ENCODE measurements at regions not wholly inside any gene's neighbourhood (a gene's known extent, or its start where the extent isn't known, plus 50 kb on each side); places are given as distances from the start of the nearest gene placed in this dataset.

DNA sequence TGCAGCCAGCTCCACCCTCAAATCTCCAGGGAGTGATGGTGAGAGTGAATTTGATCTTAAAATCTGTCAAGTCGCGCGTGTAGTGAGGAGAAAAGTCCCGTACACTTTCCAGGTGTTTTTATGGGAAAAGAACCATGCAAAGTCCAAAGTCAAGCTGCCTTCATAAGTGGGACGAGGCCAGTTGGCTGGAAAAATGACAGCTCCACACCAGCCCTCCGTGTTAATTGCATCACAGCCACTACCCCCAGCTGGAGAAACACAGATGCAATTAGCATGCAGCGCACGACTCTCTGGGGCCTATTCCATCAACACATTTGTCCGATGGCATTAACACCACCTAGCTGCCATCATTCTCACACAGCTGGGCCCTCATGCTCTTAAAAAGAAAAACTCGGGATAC is 68.4 kb downstream of the KLHDC7A start (continued):
- TF ChIP-seq, protein P1, sequence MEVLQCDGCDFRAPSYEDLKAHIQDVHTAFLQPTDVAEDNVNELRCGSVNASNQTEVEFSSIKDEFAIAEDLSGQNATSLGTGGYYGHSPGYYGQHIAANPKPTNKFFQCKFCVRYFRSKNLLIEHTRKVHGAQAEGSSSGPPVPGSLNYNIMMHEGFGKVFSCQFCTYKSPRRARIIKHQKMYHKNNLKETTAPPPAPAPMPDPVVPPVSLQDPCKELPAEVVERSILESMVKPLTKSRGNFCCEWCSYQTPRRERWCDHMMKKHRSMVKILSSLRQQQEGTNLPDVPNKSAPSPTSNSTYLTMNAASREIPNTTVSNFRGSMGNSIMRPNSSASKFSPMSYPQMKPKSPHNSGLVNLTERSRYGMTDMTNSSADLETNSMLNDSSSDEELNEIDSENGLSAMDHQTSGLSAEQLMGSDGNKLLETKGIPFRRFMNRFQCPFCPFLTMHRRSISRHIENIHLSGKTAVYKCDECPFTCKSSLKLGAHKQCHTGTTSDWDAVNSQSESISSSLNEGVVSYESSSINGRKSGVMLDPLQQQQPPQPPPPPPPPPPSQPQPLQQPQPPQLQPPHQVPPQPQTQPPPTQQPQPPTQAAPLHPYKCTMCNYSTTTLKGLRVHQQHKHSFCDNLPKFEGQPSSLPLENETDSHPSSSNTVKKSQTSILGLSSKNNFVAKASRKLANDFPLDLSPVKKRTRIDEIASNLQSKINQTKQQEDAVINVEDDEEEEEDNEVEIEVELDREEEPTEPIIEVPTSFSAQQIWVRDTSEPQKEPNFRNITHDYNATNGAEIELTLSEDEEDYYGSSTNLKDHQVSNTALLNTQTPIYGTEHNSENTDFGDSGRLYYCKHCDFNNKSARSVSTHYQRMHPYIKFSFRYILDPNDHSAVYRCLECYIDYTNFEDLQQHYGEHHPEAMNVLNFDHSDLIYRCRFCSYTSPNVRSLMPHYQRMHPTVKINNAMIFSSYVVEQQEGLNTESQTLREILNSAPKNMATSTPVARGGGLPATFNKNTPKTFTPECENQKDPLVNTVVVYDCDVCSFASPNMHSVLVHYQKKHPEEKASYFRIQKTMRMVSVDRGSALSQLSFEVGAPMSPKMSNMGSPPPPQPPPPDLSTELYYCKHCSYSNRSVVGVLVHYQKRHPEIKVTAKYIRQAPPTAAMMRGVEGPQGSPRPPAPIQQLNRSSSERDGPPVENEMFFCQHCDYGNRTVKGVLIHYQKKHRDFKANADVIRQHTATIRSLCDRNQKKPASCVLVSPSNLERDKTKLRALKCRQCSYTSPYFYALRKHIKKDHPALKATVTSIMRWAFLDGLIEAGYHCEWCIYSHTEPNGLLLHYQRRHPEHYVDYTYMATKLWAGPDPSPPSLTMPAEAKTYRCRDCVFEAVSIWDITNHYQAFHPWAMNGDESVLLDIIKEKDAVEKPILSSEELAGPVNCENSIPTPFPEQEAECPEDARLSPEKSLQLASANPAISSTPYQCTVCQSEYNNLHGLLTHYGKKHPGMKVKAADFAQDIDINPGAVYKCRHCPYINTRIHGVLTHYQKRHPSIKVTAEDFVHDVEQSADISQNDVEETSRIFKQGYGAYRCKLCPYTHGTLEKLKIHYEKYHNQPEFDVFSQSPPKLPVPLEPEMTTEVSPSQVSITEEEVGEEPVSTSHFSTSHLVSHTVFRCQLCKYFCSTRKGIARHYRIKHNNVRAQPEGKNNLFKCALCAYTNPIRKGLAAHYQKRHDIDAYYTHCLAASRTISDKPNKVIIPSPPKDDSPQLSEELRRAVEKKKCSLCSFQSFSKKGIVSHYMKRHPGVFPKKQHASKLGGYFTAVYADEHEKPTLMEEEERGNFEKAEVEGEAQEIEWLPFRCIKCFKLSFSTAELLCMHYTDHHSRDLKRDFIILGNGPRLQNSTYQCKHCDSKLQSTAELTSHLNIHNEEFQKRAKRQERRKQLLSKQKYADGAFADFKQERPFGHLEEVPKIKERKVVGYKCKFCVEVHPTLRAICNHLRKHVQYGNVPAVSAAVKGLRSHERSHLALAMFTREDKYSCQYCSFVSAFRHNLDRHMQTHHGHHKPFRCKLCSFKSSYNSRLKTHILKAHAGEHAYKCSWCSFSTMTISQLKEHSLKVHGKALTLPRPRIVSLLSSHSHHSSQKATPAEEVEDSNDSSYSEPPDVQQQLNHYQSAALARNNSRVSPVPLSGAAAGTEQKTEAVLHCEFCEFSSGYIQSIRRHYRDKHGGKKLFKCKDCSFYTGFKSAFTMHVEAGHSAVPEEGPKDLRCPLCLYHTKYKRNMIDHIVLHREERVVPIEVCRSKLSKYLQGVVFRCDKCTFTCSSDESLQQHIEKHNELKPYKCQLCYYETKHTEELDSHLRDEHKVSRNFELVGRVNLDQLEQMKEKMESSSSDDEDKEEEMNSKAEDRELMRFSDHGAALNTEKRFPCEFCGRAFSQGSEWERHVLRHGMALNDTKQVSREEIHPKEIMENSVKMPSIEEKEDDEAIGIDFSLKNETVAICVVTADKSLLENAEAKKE (CRISPR knock-in tag; IDR thresholded peaks at IDR 0.05): no peak

DNA sequence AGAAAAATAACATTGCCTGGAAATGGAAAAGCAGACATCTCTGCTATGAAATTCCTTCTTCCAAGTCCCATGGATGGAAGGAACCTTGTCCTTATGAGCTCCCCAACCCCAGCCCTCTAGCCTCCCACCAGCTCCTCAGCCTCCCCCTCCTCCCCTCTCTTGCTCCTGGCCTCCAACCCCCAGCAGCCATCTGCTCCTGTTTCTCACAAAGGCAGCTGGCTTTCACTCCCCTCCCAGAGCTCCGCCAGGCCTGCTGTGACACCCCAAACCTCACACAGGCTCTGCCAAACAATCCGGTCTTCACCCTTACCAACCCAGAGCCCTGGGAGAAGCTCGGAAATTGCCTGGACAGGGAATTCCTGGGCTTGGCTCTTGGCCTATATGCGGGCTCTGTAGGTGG is 69.2 kb downstream of the KLHDC7A start:
- Histone ChIP-seq H3K4me3 (no peak overlapping the region), H4K20me1 (replicated peaks; ENCODE audit: insufficient read depth) (no peaks in the 10 kb centered on the region), H3K36me3 (ENCODE audit: insufficient read depth) (no peaks in the 10 kb centered on the region), H3K27ac (ENCODE audit: low read depth) (no peak overlapping the region), H3K27me3 (ENCODE audit: insufficient read depth) (no peaks in the 10 kb centered on the region), H3F3A (replicated peaks; ENCODE audit: low read depth) (no peaks in the 10 kb centered on the region), H3K4me1 (ENCODE audit: insufficient read depth) (no peaks in the 10 kb centered on the region), H3K9me2 (ENCODE audit: insufficient read depth) (no peaks in the 10 kb centered on the region), H2AFZ (no peak overlapping the region), H3K4me2 (no peak overlapping the region), H3K79me2 (replicated peaks; ENCODE audit: insufficient read depth) (no peaks in the 10 kb centered on the region)
- Mint-ChIP-seq H3K27ac (no peak overlapping the region), H3K27me3 (ENCODE audit: insufficient read depth, low read depth, poor library complexity) (peaks cover 15% of the 10 kb centered on the region), H3K4me3 (no peak overlapping the region), H3K36me3 (ENCODE audit: low read depth) (no peaks in the 10 kb centered on the region), H3K4me1 (peaks cover 10% of the 10 kb centered on the region), H3K9me3 (no peaks in the 10 kb centered on the region)
- TF ChIP-seq ZNF114 (CRISPR knock-in tag; IDR thresholded peaks at IDR 0.05): no peak
- no peak for TF ChIP-seq STAT1 (IDR thresholded peaks at IDR 0.05; ENCODE audit: unreplicated experiment)
- no peak for DNase-seq (ENCODE audit: low spot score)
- ATAC-seq: no peak

DNA sequence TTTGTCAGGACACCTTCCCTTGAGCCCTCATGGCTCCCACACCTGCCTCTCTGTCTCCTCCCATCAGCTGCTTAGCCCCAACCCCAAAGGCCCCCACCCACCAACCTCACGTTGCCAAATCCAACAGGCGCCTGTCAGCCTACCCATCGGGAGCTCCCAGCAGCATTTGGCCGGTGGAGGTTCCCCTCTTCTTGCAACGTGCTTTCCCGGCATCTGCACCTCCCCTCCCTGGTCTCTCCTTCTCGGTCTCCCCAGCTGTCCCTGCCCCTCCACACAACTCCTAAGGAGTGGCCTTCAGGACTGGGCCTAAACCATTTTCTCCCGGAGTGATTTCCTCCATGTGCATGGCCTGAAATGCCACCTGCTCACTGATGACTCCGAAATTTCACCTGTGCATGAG is 71.9 kb downstream of the KLHDC7A start:
- no peak for DNase-seq (ENCODE audit: low spot score)
- no peak for ATAC-seq
- Mint-ChIP-seq H3K4me3 (no peak overlapping the region), H3K36me3 (ENCODE audit: low read depth) (no peaks in the 10 kb centered on the region), H3K9me3 (no peaks in the 10 kb centered on the region), H3K27me3 (ENCODE audit: insufficient read depth, low read depth, poor library complexity) (peaks cover 22% of the 10 kb centered on the region), H3K27ac (no peak overlapping the region), H3K4me1 (peaks cover 13% of the 10 kb centered on the region)
- Histone ChIP-seq H3K27ac (ENCODE audit: low read depth) (no peak overlapping the region), H3K27me3 (ENCODE audit: insufficient read depth) (no peaks in the 10 kb centered on the region), H3K9me2 (ENCODE audit: insufficient read depth) (no peaks in the 10 kb centered on the region), H2AFZ (no peak overlapping the region), H3F3A (replicated peaks; ENCODE audit: low read depth) (no peaks in the 10 kb centered on the region), H3K79me2 (replicated peaks; ENCODE audit: insufficient read depth) (no peaks in the 10 kb centered on the region), H3K4me1 (ENCODE audit: insufficient read depth) (peaks cover 7% of the 10 kb centered on the region; the same call in 1 of the 2 replicates), H4K20me1 (replicated peaks; ENCODE audit: insufficient read depth) (no peaks in the 10 kb centered on the region), H3K4me3 (no peak overlapping the region), H3K4me2 (no peak overlapping the region), H3K36me3 (ENCODE audit: insufficient read depth) (no peaks in the 10 kb centered on the region)
- TF ChIP-seq ZNF114 (CRISPR knock-in tag; IDR thresholded peaks at IDR 0.05) (no peak), JUNB (IDR thresholded peaks at IDR 0.05; ENCODE audit: unreplicated experiment) (no peak), EZH2 (IDR thresholded peaks at IDR 0.05; ENCODE audit: low read depth, unreplicated experiment) (no peak), STAT1 (IDR thresholded peaks at IDR 0.05; ENCODE audit: unreplicated experiment) (no peak)
- TF ChIP-seq, protein P1 (CRISPR knock-in tag; IDR thresholded peaks at IDR 0.05): no peak
